ENCODE measurements at regions not wholly inside any gene's neighbourhood (a gene's known extent, or its start where the extent isn't known, plus 50 kb on each side); places are given as distances from the start of the nearest gene placed in this dataset.

DNA sequence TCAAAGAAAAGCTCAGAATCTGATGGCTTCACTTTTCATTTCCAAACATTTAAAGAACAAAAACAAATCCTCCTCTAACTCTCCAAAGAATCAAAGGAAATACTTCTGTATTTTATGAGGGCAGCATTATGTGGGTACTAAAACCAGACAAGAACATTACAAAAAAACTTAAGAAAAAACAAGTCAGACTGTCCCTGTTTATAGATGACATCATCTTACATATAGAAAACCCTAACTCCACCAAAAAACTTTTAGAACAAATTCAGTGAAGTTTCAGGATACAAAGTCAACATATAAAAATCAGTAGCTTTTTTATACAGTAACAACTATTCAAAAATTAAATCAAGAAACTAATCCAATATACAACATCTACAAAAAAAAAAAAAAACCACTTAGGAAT lies 136.2 kb downstream of the PJA2 start:
- Histone ChIP-seq H3K4me1 (ENCODE audit: insufficient read depth, low read length, poor library complexity, severe bottlenecking) (no peaks in the 10 kb centered on the region), H3K36me3 (ENCODE audit: insufficient read depth, low read length, poor library complexity, severe bottlenecking) (no peaks in the 10 kb centered on the region), H3K9me3 (ENCODE audit: low read depth, low read length, poor library complexity, severe bottlenecking) (no peaks in the 10 kb centered on the region), H3K27me3 (replicated peaks; ENCODE audit: insufficient read depth, low read depth, low read length, poor library complexity) (no peaks in the 10 kb centered on the region), H3K4me3 (ENCODE audit: low read depth, low read length, poor library complexity, severe bottlenecking) (no peak overlapping the region), H3K27ac (ENCODE audit: low read depth, low read length, poor library complexity, severe bottlenecking) (no peak overlapping the region)
- intact Hi-C loops (cut with micrococcal nuclease; ENCODE audit: unreplicated experiment) = no loop called here
- DNase-seq (ENCODE audit: low spot score) = no peak
- ChIA-PET CTCF (no interaction called here), POLR2A (ENCODE audit: low non-redundant PET) (no interaction called here)
- no peak for TF ChIP-seq EZH2 (IDR thresholded peaks at IDR 0.05; ENCODE audit: borderline replicate concordance, low read depth, low read length, poor library complexity, severe bottlenecking)
- no TSS peak for BruUV-seq (replicated peaks)

DNA sequence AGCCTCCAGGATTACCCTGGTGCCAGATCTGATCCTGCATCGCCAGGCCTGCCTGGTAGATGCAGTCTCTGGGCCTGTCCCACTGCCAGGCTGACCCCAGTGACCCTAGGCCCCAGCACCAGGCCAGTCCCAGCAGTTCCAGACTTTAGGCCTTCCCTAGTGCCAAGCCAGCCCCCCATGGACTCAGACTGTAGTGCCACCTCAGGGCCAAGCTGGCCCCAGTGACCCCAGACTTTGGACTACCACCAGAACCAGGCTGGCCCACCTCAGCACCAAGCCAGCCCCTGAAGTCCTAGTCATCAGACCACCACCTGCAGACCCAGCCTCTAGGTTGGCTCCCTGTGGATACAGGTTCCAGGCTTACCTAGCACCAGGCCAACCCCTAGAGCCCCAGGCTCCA lies 142.5 kb downstream of the PJA2 start:
- POLR2A ChIA-PET (ENCODE audit: low non-redundant PET) = no interaction called here
- H3K36me3 ChIP-seq (ENCODE audit: insufficient read depth, low read length, poor library complexity, severe bottlenecking) = no peaks in the 10 kb centered on the region
- TF ChIP-seq, protein P1, sequence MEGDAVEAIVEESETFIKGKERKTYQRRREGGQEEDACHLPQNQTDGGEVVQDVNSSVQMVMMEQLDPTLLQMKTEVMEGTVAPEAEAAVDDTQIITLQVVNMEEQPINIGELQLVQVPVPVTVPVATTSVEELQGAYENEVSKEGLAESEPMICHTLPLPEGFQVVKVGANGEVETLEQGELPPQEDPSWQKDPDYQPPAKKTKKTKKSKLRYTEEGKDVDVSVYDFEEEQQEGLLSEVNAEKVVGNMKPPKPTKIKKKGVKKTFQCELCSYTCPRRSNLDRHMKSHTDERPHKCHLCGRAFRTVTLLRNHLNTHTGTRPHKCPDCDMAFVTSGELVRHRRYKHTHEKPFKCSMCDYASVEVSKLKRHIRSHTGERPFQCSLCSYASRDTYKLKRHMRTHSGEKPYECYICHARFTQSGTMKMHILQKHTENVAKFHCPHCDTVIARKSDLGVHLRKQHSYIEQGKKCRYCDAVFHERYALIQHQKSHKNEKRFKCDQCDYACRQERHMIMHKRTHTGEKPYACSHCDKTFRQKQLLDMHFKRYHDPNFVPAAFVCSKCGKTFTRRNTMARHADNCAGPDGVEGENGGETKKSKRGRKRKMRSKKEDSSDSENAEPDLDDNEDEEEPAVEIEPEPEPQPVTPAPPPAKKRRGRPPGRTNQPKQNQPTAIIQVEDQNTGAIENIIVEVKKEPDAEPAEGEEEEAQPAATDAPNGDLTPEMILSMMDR (conservative IDR thresholded peaks at IDR 0.05; ENCODE audit: low read depth, low read length) = no peak
- no peak for TF ChIP-seq EZH2 (IDR thresholded peaks at IDR 0.05; ENCODE audit: borderline replicate concordance, low read depth, low read length, poor library complexity, severe bottlenecking)
- CTCF ChIA-PET = no interaction called here
- intact Hi-C loops (cut with micrococcal nuclease; ENCODE audit: unreplicated experiment) = no loop called here
- no peaks in the 10 kb centered on the region for H3K27me3 ChIP-seq (replicated peaks; ENCODE audit: insufficient read depth, low read depth, low read length, poor library complexity)
- DNase-seq (ENCODE audit: low spot score) = no peak
- H3K4me1 ChIP-seq (ENCODE audit: insufficient read depth, low read length, poor library complexity, severe bottlenecking) = no peaks in the 10 kb centered on the region
- no peaks in the 10 kb centered on the region for H3K9me3 ChIP-seq (ENCODE audit: low read depth, low read length, poor library complexity, severe bottlenecking)
- BruUV-seq (replicated peaks) = no TSS peak
- H3K27ac ChIP-seq (ENCODE audit: low read depth, low read length, poor library complexity, severe bottlenecking) = no peak overlapping the region
- no peak overlapping the region for H3K4me3 ChIP-seq (ENCODE audit: low read depth, low read length, poor library complexity, severe bottlenecking)

DNA sequence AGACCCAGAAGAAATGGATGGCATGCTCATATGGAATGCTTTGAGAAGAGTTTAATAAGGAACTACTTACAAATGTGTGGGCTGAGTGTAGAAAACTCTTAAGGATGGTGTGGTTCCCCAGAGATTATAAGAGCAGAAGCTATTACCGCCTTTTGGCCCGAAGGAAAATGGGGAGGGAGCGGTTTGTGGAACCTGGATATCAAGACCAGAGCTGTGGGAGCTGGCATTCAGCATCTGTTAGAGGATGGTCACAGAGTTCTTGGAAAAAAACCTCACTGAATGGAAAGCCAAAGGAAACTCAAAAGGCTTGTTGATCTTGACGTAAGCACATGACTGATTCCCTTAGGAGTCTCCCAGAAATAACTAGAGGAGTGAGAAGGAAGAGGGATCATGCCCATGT lies 151.0 kb downstream of the PJA2 start:
- BruUV-seq (replicated peaks) = no TSS peak
- intact Hi-C loops (cut with micrococcal nuclease; ENCODE audit: unreplicated experiment) = loop anchor here (5.0 to 10.0 kb wide), 3 partner anchors 151 to 354 kb away; no protein-coding TSS in a partner anchor
- no peak for DNase-seq (ENCODE audit: low spot score)
- no peaks in the 10 kb centered on the region for H3K27me3 ChIP-seq (replicated peaks; ENCODE audit: insufficient read depth, low read depth, low read length, poor library complexity)
- H3K27ac ChIP-seq (ENCODE audit: low read depth, low read length, poor library complexity, severe bottlenecking) = no peak overlapping the region
- CTCF ChIA-PET = no interaction called here
- no peaks in the 10 kb centered on the region for H3K36me3 ChIP-seq (ENCODE audit: insufficient read depth, low read length, poor library complexity, severe bottlenecking)
- peaks cover 8% of the 10 kb centered on the region for H3K9me3 ChIP-seq (ENCODE audit: low read depth, low read length, poor library complexity, severe bottlenecking)
- no peak overlapping the region for H3K4me3 ChIP-seq (ENCODE audit: low read depth, low read length, poor library complexity, severe bottlenecking)
- TF ChIP-seq EZH2 (IDR thresholded peaks at IDR 0.05; ENCODE audit: borderline replicate concordance, low read depth, low read length, poor library complexity, severe bottlenecking) = no peak
- peaks cover 36% of the 10 kb centered on the region for H3K4me1 ChIP-seq (ENCODE audit: insufficient read depth, low read length, poor library complexity, severe bottlenecking)
- POLR2A ChIA-PET (ENCODE audit: low non-redundant PET) = no interaction called here

DNA sequence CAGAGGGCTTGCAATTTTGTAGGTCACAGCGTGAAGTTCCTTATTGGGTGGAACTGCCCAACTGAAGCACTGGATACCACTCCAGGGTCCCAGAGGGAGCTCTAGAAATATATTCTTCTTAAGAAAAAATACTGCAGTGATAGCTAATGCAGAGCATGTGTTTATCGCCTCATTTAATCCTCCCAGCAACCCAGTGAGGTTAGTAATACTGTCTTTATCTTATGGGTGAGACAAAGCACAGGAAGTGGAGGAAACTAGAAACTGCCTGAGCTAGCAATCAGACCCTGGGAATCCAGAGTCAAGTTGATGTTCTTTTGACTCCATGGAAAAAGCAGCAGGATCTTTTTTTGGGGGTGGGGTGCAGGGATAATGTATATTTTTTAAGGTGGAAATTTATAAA lies 153.3 kb downstream of the PJA2 start:
- no peaks in the 10 kb centered on the region for H3K36me3 ChIP-seq (ENCODE audit: insufficient read depth, low read length, poor library complexity, severe bottlenecking)
- no TSS peak for BruUV-seq (replicated peaks)
- peak; percentile 98 for DNase-seq (ENCODE audit: low spot score)
- H3K27ac ChIP-seq (ENCODE audit: low read depth, low read length, poor library complexity, severe bottlenecking) = peak overlapping the region; percentile 74
- POLR2A ChIA-PET (ENCODE audit: low non-redundant PET) = interaction anchor here (0.6 kb wide), 1 partner anchor 432 kb away, joined by 3 read pairs; no protein-coding TSS in a partner anchor
- peaks cover 8% of the 10 kb centered on the region for H3K9me3 ChIP-seq (ENCODE audit: low read depth, low read length, poor library complexity, severe bottlenecking)
- no peak overlapping the region for H3K4me3 ChIP-seq (ENCODE audit: low read depth, low read length, poor library complexity, severe bottlenecking)
- intact Hi-C loops (cut with micrococcal nuclease; ENCODE audit: unreplicated experiment) = loop anchor here (5.0 to 10.0 kb wide), 3 partner anchors 149 to 356 kb away; no protein-coding TSS in a partner anchor
- TF ChIP-seq EZH2 (IDR thresholded peaks at IDR 0.05; ENCODE audit: borderline replicate concordance, low read depth, low read length, poor library complexity, severe bottlenecking) = no peak
- TF ChIP-seq, protein P1 (conservative IDR thresholded peaks at IDR 0.05; ENCODE audit: low read depth, low read length) = 0 out of 2 replicates have a peak, but pooled peaks have one; percentile 12
- CTCF ChIA-PET = no interaction called here
- H3K27me3 ChIP-seq (replicated peaks; ENCODE audit: insufficient read depth, low read depth, low read length, poor library complexity) = no peaks in the 10 kb centered on the region
- H3K4me1 ChIP-seq (ENCODE audit: insufficient read depth, low read length, poor library complexity, severe bottlenecking) = peaks cover 37% of the 10 kb centered on the region

All from A673 (cell line).